ENCODE measurements at regions not wholly inside any gene's neighbourhood (a gene's known extent, or its start where the extent isn't known, plus 50 kb on each side); places are given as distances from the start of the nearest gene placed in this dataset.

GRCh38 chr2:81839780-81840179 lies 1535.2 kb upstream of the LRRTM1 start:
- TF ChIP-seq POLR2A (IDR thresholded peaks at IDR 0.05) (no peak), CTCF (IDR thresholded peaks at IDR 0.05) (no peak)

Measured in breast epithelium (tissue), 3 donors.